ENCODE measurements at regions not wholly inside any gene's neighbourhood (a gene's known extent, or its start where the extent isn't known, plus 50 kb on each side); places are given as distances from the start of the nearest gene placed in this dataset.
"Not testable (repeated sequence)": the region's sequence is repeated elsewhere in the genome, so short reads cannot be mapped to it uniquely, and the experiment has no call there.

GRCh38 chr2:8378016-8378810 lies 303.6 kb upstream of the ID2 start:
- H3K4me3 Mint-ChIP-seq: no peak overlapping the region
- peaks cover 16% of the 10 kb centered on the region for H3K4me1 Mint-ChIP-seq
- peaks cover 2% of the 10 kb centered on the region for H3K36me3 Mint-ChIP-seq (ENCODE audit: low read depth)
- peaks cover 3% of the 10 kb centered on the region for H3K27me3 Mint-ChIP-seq (ENCODE audit: low read depth)
- TF ChIP-seq CTCF (IDR thresholded peaks at IDR 0.05; ENCODE audit: unreplicated experiment in 3 of 3): no peak
- no peak overlapping the region for H3K27ac Mint-ChIP-seq
- peaks cover 5% of the 10 kb centered on the region for H3K9me3 Mint-ChIP-seq

GRCh38 chr2:8379128-8379527 lies 302.7 kb upstream of the ID2 start:
- Mint-ChIP-seq H3K27ac (no peak overlapping the region), H3K4me1 (peaks cover 16% of the 10 kb centered on the region), H3K36me3 (ENCODE audit: low read depth) (no peaks in the 10 kb centered on the region), H3K4me3 (no peak overlapping the region), H3K27me3 (ENCODE audit: low read depth) (peaks cover 3% of the 10 kb centered on the region), H3K9me3 (peaks cover 2% of the 10 kb centered on the region)
- no peak for TF ChIP-seq CTCF (IDR thresholded peaks at IDR 0.05; ENCODE audit: unreplicated experiment in 3 of 3)

GRCh38 chr2:8379549-8379948 lies 302.3 kb upstream of the ID2 start:
- no peak for TF ChIP-seq CTCF (IDR thresholded peaks at IDR 0.05; ENCODE audit: unreplicated experiment in 3 of 3)
- Mint-ChIP-seq H3K36me3 (ENCODE audit: low read depth) (no peaks in the 10 kb centered on the region), H3K27me3 (ENCODE audit: low read depth) (peaks cover 3% of the 10 kb centered on the region), H3K9me3 (peaks cover 2% of the 10 kb centered on the region), H3K27ac (peak overlapping the region in 1 of 3 experiments; percentile 43), H3K4me1 (peaks cover 16% of the 10 kb centered on the region), H3K4me3 (no peak overlapping the region)

- TF ChIP-seq CTCF (IDR thresholded peaks at IDR 0.05; ENCODE audit: unreplicated experiment in 3 of 3): no peak
- Mint-ChIP-seq H3K9me3 (no peaks in the 10 kb centered on the region), H3K27me3 (ENCODE audit: low read depth) (peaks cover 3% of the 10 kb centered on the region), H3K27ac (peak overlapping the region in 2 of 3 experiments; percentile 37 to 43), H3K4me3 (no peak overlapping the region), H3K36me3 (ENCODE audit: low read depth) (no peaks in the 10 kb centered on the region), H3K4me1 (peaks cover 16% of the 10 kb centered on the region)
Measured at GRCh38 chr2:8380026-8380425, 301.8 kb upstream of the ID2 start.

GRCh38 chr2:8380566-8380965 lies 301.3 kb upstream of the ID2 start:
- H3K4me1 Mint-ChIP-seq: peaks cover 16% of the 10 kb centered on the region
- TF ChIP-seq CTCF (IDR thresholded peaks at IDR 0.05; ENCODE audit: unreplicated experiment in 3 of 3): no peak
- peak overlapping the region in 1 of 3 experiments; percentile 43 for H3K27ac Mint-ChIP-seq
- no peaks in the 10 kb centered on the region for H3K36me3 Mint-ChIP-seq (ENCODE audit: low read depth)
- H3K4me3 Mint-ChIP-seq: no peak overlapping the region
- H3K9me3 Mint-ChIP-seq: no peaks in the 10 kb centered on the region
- H3K27me3 Mint-ChIP-seq (ENCODE audit: low read depth): peaks cover 3% of the 10 kb centered on the region

GRCh38 chr2:8382485-8382884 lies 299.4 kb upstream of the ID2 start:
- H3K36me3 Mint-ChIP-seq (ENCODE audit: low read depth): no peaks in the 10 kb centered on the region
- H3K4me1 Mint-ChIP-seq: peaks cover 11% of the 10 kb centered on the region
- no peak for TF ChIP-seq CTCF (IDR thresholded peaks at IDR 0.05; ENCODE audit: unreplicated experiment in 3 of 3)
- peaks cover 7% of the 10 kb centered on the region for H3K27me3 Mint-ChIP-seq (ENCODE audit: low read depth)
- H3K27ac Mint-ChIP-seq: no peak overlapping the region
- H3K9me3 Mint-ChIP-seq: no peaks in the 10 kb centered on the region
- H3K4me3 Mint-ChIP-seq: no peak overlapping the region

GRCh38 chr2:8386748-8387147 lies 295.1 kb upstream of the ID2 start:
- H3K4me1 Mint-ChIP-seq: peaks cover 10% of the 10 kb centered on the region
- H3K27ac Mint-ChIP-seq; H3K9me3 Mint-ChIP-seq; H3K4me3 Mint-ChIP-seq; H3K36me3 Mint-ChIP-seq (ENCODE audit: low read depth); H3K27me3 Mint-ChIP-seq (ENCODE audit: low read depth): not testable (repeated sequence)

Data from nephron (organoid).